Pancreas (tissue), 10 donors: ENCODE measurements at regions not wholly inside any gene's neighbourhood (a gene's known extent, or its start where the extent isn't known, plus 50 kb on each side); places are given as distances from the start of the nearest gene placed in this dataset.
"Not testable (repeated sequence)": the region's sequence is repeated elsewhere in the genome, so short reads cannot be mapped to it uniquely, and the experiment has no call there.

ENCODE experiments used
- ATAC-seq, 4 donors: fragments of 200-7000 bp; cut with Tn5 transposase; one replicate each; pipeline versions ENCODE4 v1.8.0 to v1.9.1; 2020; ENCODE audit warnings: mild to moderate bottlenecking in 4 of 4, moderate library complexity in 4 of 4
- DNase-seq, 6 donors: peaks; one replicate each; pipeline ENCODE4 v3.0.0-alpha.2; 2020
- FAIRE-seq: peaks from 2 replicates; lab custom pipeline; 2012; peaks lifted over from hg19 to GRCh38; lab: Jason Lieb, UNC
- H3K27ac ChIP-seq, 4 donors: fragments of 200-600 bp; sonication (generic); 1 replicate in 3 of 4; 2 replicates in 1 of 4; pipeline versions ENCODE4 v1.5.0 to v1.8.0; 2020
- H3K27me3 ChIP-seq, 4 donors: fragments of 200-600 bp; one replicate each; pipeline ENCODE4 v1.8.0; 2021
- H3K36me3 ChIP-seq, 3 donors: fragments of 200-600 bp; sonication (generic) in 1 of 3; one replicate each; pipeline versions ENCODE4 v1.5.0 to v1.8.0; 2020 to 2021
- H3K4me1 ChIP-seq, 3 donors: fragments of 200-600 bp; one replicate each; pipeline ENCODE4 v1.8.0; 2021
- H3K4me3 ChIP-seq, 4 donors: fragments of 200-600 bp; sonication (generic) in 2 of 4; one replicate each; pipeline versions ENCODE4 v1.5.0 to v1.8.0; 2020 to 2021
- H3K9me3 ChIP-seq, 4 donors: fragments of 200-600 bp; one replicate each; pipeline ENCODE4 v1.8.0; 2021
- CTCF ChIP-seq, 4 donors: fragments of 200-600 bp; sonication (generic) in 3 of 4; IDR thresholded peaks; one replicate each; pipeline versions ENCODE4 v1.5.0 to v1.8.0; 2021; ENCODE audit warnings: antibody characterized with exemption in 4 of 4
- WGBS, 2 donors: extraction: QIAGEN DNeasy Blood & Tissue Kit; methylation state at CpG; one replicate each; pipeline ENCODE4 v1.1.7; 2013; 5-methylcytosine and 5-hydroxymethylcytosine counted together
- intact Hi-C, 3 donors: fragments of 100-400 bp; cut with DNase I; formaldehyde crosslinking; loops; one replicate each; pipeline versions ENCODE4 v1.11.1 to v1.14.2; 2022
- donor health status: healthy with polysubstance abuse.
- donor health status: DM: no; HTN: no; CAD: no; lungs with moderate emphysema.
- donor health status: DM: no; HTN: no; CAD: no.
- donor health status: control.
- donor health status: control.
- donor health status: Bipolar disorder and iron deficiency.
- donor health status: DM: yes; HTN: yes; CAD: no.
- donor health status: DM: no; HTN: no; CAD: no.
- donor health status: DM: no; HTN: no; CAD: no.
- donor health status: DM: yes; HTN: yes; CAD: no.

DNA sequence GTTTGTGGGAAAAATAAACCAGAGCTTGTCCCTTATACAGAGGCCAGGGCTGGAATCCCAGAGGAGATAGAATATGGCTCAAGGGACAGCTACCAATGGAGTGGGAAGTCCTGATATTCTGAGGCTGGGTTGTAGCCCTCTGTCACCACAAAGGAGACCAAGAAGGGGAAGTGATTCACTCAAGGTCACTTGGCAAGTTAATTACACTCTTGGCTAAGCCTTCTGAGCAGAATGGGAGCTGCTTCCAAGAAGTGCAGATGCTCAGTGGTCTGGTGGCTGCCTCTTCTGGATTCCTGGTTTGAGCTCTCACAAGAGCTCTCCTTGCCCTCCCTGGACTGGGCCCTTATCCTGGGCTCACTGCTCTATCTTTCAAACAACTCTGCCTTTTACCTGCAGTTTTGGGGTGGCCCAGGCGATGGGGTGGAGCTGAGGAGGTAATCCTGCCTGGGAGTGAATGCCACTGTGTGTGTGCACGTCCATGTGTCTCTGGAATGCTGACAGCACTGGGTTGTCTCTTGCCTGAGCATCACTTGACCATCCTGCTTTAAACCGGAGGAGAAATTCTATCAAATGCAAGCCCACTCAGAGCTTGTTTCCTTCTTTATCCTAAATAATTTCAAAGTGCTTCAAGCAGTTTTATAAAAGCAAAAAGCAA is 168.2 kb downstream of the KCNS3 start:
- WGBS, 2 donors, result 49 to 61% methylated on average over 3 of the region's 3 CpGs
- no peak for FAIRE-seq

GRCh38 chr2:18046017-18046416 is 167.6 kb downstream of the KCNS3 start:
- Histone ChIP-seq H3K4me1 (no peaks in the 10 kb centered on the region), H3K4me3 (no peak overlapping the region), H3K9me3 (no peaks in the 10 kb centered on the region), H3K36me3 (no peaks in the 10 kb centered on the region), H3K27ac (no peak overlapping the region), H3K27me3 (no peaks in the 10 kb centered on the region)
- intact Hi-C loops, result loop anchor here in 1 of 3 donors (2.0 kb wide), 1 partner anchor 19 kb away; no protein-coding TSS in a partner anchor
- WGBS, 2 donors, result 64 to 75% methylated on average over 4 of the region's 4 CpGs
- ATAC-seq (no peak), DNase-seq (no peak), FAIRE-seq (no peak)
- no peak for TF ChIP-seq CTCF (IDR thresholded peaks at IDR 0.05)

More for the DNA sequence above, 168.2 kb downstream of the KCNS3 start:
- intact Hi-C loops, result loop anchor here in 1 of 3 donors (2.0 kb wide), 1 partner anchor 18 kb away; no protein-coding TSS in a partner anchor
- DNase-seq, result peak in 1 of 6 donors; percentile 3
- H3K9me3 ChIP-seq, result no peaks in the 10 kb centered on the region
- H3K27me3 ChIP-seq, result no peaks in the 10 kb centered on the region
- no peak overlapping the region for H3K4me3 ChIP-seq
- no peak overlapping the region for H3K27ac ChIP-seq
- no peaks in the 10 kb centered on the region for H3K36me3 ChIP-seq
- no peak for TF ChIP-seq CTCF (IDR thresholded peaks at IDR 0.05)
- no peaks in the 10 kb centered on the region for H3K4me1 ChIP-seq
- ATAC-seq, result peak in 2 of 4 donors; percentile 22 to 61

GRCh38 chr2:18045230-18045629 is 166.8 kb downstream of the KCNS3 start:
- H3K27ac ChIP-seq, result no peak overlapping the region
- H3K36me3 ChIP-seq, result no peaks in the 10 kb centered on the region
- no peak for TF ChIP-seq CTCF (IDR thresholded peaks at IDR 0.05)
- FAIRE-seq (no peak), ATAC-seq (no peak), DNase-seq (no peak)
- no peaks in the 10 kb centered on the region for H3K27me3 ChIP-seq
- H3K4me3 ChIP-seq, result no peak overlapping the region
- WGBS, 2 donors, result 36 to 47% methylated on average over 1 of the region's 1 CpG
- H3K4me1 ChIP-seq, result no peaks in the 10 kb centered on the region
- no peaks in the 10 kb centered on the region for H3K9me3 ChIP-seq
- intact Hi-C loops, result no loop called here

GRCh38 chr2:18017381-18017780 is 138.9 kb downstream of the KCNS3 start:
- FAIRE-seq, DNase-seq: not testable (repeated sequence)

GRCh38 chr2:18009891-18010290 is 131.4 kb downstream of the KCNS3 start:
- ATAC-seq (no peak), DNase-seq (no peak), FAIRE-seq (no peak)
- TF ChIP-seq CTCF (IDR thresholded peaks at IDR 0.05), result no peak
- Histone ChIP-seq H3K4me1 (no peaks in the 10 kb centered on the region), H3K36me3 (no peaks in the 10 kb centered on the region), H3K27ac (no peak overlapping the region), H3K4me3 (no peak overlapping the region), H3K27me3 (no peaks in the 10 kb centered on the region), H3K9me3 (no peaks in the 10 kb centered on the region)
- intact Hi-C loops, result no loop called here
- WGBS, 2 donors, result 54 to 58% methylated on average over 3 of the region's 3 CpGs

More at GRCh38 chr2:18017381-18017780, 138.9 kb downstream of the KCNS3 start:
- ATAC-seq, H3K36me3 ChIP-seq, H3K9me3 ChIP-seq, H3K4me1 ChIP-seq, H3K4me3 ChIP-seq, H3K27me3 ChIP-seq, H3K27ac ChIP-seq, intact Hi-C loops: not testable (repeated sequence)
- WGBS, 2 donors, result 56 to 67% methylated on average over 8 to 16 of the region's 16 CpGs
